Keratinocyte (primary cell): ENCODE measurements at regions not wholly inside any gene's neighbourhood (a gene's known extent, or its start where the extent isn't known, plus 50 kb on each side); places are given as distances from the start of the nearest gene placed in this dataset.

ENCODE experiments used
- DNase-seq: peaks from one replicate; pipeline ENCODE4 v3.0.0-alpha.2; 2011; ENCODE audit warnings: low read depth, missing footprints, low spot score
- FAIRE-seq: peaks from 2 replicates; lab custom pipeline; 2011; peaks lifted over from hg19 to GRCh38; lab: Jason Lieb, UNC
- H2AFZ ChIP-seq: 2 replicates; pipeline ENCODE4 v1.6.0; 2012; ENCODE audit warnings: low read length, control low read depth, inconsistent platforms; ENCODE audit not compliant: control insufficient read depth
- H3K27ac ChIP-seq: 2 replicates; pipeline ENCODE4 v1.5.1; 2011; ENCODE audit warnings: low read length; ENCODE audit not compliant: control insufficient read depth, insufficient read depth
- H3K27me3 ChIP-seq: 3 replicates; pipeline ENCODE4 v1.6.0; 2011; ENCODE audit warnings: low read length; ENCODE audit not compliant: control insufficient read depth, insufficient read depth; ENCODE audit errors: extremely low read depth
- H3K36me3 ChIP-seq, 2 experiments: 2 replicates in 1 of 2; 3 replicates in 1 of 2; pipeline ENCODE4 v1.5.1; 2011; ENCODE audit warnings: low read length in 2 of 2, mild to moderate bottlenecking in 1 of 2; ENCODE audit not compliant: control insufficient read depth in 2 of 2, insufficient read depth in 2 of 2; ENCODE audit errors: extremely low read depth in 1 of 2
- H3K4me1 ChIP-seq: 3 replicates; pipeline ENCODE4 v1.5.1; 2011; ENCODE audit warnings: low read length; ENCODE audit not compliant: control insufficient read depth, insufficient read depth; ENCODE audit errors: extremely low read depth
- H3K4me2 ChIP-seq: 3 replicates; pipeline ENCODE4 v1.6.0; 2011; ENCODE audit warnings: low read depth, low read length; ENCODE audit not compliant: control insufficient read depth, insufficient read depth; ENCODE audit errors: extremely low read depth
- H3K4me3 ChIP-seq, 3 experiments: fragments of 200-600 bp in 1 of 3; sonication (generic) in 1 of 3; 2 replicates in 2 of 3; 3 replicates in 1 of 3; pipeline ENCODE4 v1.5.1; 2011 to 2016; ENCODE audit warnings: low read length in 3 of 3, mild to moderate bottlenecking in 3 of 3, control low read depth in 2 of 3, inconsistent platforms in 1 of 3, low read depth in 1 of 3, mixed read lengths in 1 of 3, mixed run types in 1 of 3, moderate library complexity in 1 of 3; ENCODE audit not compliant: control insufficient read depth in 2 of 3, insufficient read depth in 2 of 3; ENCODE audit errors: extremely low read depth in 1 of 3
- H3K79me2 ChIP-seq: 2 replicates; pipeline ENCODE4 v1.6.0; 2012; ENCODE audit warnings: low read length; ENCODE audit not compliant: control insufficient read depth, insufficient read depth
- H3K9ac ChIP-seq: 3 replicates; pipeline ENCODE4 v1.6.0; 2011; ENCODE audit warnings: low read length; ENCODE audit not compliant: control insufficient read depth, insufficient read depth; ENCODE audit errors: extremely low read depth
- H3K9me1 ChIP-seq: 3 replicates; pipeline ENCODE4 v1.6.0; 2011; ENCODE audit warnings: low read length; ENCODE audit not compliant: control insufficient read depth, insufficient read depth; ENCODE audit errors: extremely low read depth
- H3K9me3 ChIP-seq: 2 replicates; pipeline ENCODE4 v1.5.1; 2012; ENCODE audit warnings: low read depth, low read length; ENCODE audit not compliant: control insufficient read depth
- H4K20me1 ChIP-seq: 3 replicates; pipeline ENCODE4 v1.6.0; 2011; ENCODE audit warnings: low read length; ENCODE audit not compliant: control insufficient read depth, insufficient read depth; ENCODE audit errors: extremely low read depth
- CTCF ChIP-seq, 3 experiments: IDR thresholded peaks in 1 of 3; conservative IDR thresholded peaks in 1 of 3; optimal IDR thresholded peaks in 1 of 3; 2 replicates in 2 of 3; 3 replicates in 1 of 3; pipeline versions ENCODE3 to v1.5.1; 2011; ENCODE audit warnings: low read length in 3 of 3, mild to moderate bottlenecking in 3 of 3, moderate library complexity in 2 of 3, control low read depth in 1 of 3, inconsistent platforms in 1 of 3; ENCODE audit not compliant: insufficient read depth in 2 of 3; ENCODE audit errors: extremely low read depth in 1 of 3
- EZH2 ChIP-seq: IDR thresholded peaks from one replicate; pipeline ENCODE4 v1.6.1; 2012; ENCODE audit warnings: inconsistent platforms, mild to moderate bottlenecking, low read length, moderate library complexity
- dilution Hi-C: fragments of 300-500 bp; cut with MboI; formaldehyde crosslinking; loops from one replicate; pipeline ENCODE4 v1.7.0; 2020; ENCODE audit warnings: low sequenced_read_pairs; ENCODE audit not compliant: extremely low pct_ligation_motif_present

GRCh38 chr7:101702362-101702850, 73.3 kb upstream of the MYL10 start:
- FAIRE-seq (no peak), DNase-seq (peak; percentile 9)
- H3K9me1 ChIP-seq, result no peaks in the 10 kb centered on the region
- no peak overlapping the region for H2AFZ ChIP-seq
- no peaks in the 10 kb centered on the region for H3K36me3 ChIP-seq
- no peaks in the 10 kb centered on the region for H3K79me2 ChIP-seq
- H4K20me1 ChIP-seq, result no peaks in the 10 kb centered on the region
- no peaks in the 10 kb centered on the region for H3K9me3 ChIP-seq
- no peak overlapping the region for H3K4me2 ChIP-seq
- TF ChIP-seq CTCF (optimal IDR thresholded peaks at IDR 0.05 in 1 of 3, IDR thresholded peaks at IDR 0.05 in 1 of 3, conservative IDR thresholded peaks at IDR 0.05 in 1 of 3; ENCODE audit: extremely low read depth in 1 of 3, insufficient read depth in 2 of 3, low read length in 3 of 3), result peak in 1 of 3 experiments; percentile 27
- no peak for TF ChIP-seq EZH2
- H3K27me3 ChIP-seq, result peaks cover 17% of the 10 kb centered on the region
- no peak overlapping the region for H3K27ac ChIP-seq
- no peak overlapping the region for H3K4me3 ChIP-seq
- no peak overlapping the region for H3K9ac ChIP-seq
- dilution Hi-C loops, result no loop called here
- no peaks in the 10 kb centered on the region for H3K4me1 ChIP-seq

GRCh38 chr7:101705331-101705730, 76.2 kb upstream of the MYL10 start:
- H3K27ac ChIP-seq, result no peak overlapping the region
- H3K4me2 ChIP-seq, result no peak overlapping the region
- TF ChIP-seq CTCF (optimal IDR thresholded peaks at IDR 0.05 in 1 of 3, IDR thresholded peaks at IDR 0.05 in 1 of 3, conservative IDR thresholded peaks at IDR 0.05 in 1 of 3; ENCODE audit: extremely low read depth in 1 of 3, insufficient read depth in 2 of 3, low read length in 3 of 3) (no peak), EZH2 (no peak)
- H3K36me3 ChIP-seq, result no peaks in the 10 kb centered on the region
- no peak overlapping the region for H2AFZ ChIP-seq
- H4K20me1 ChIP-seq, result no peaks in the 10 kb centered on the region
- peaks cover 26% of the 10 kb centered on the region for H3K27me3 ChIP-seq
- no peaks in the 10 kb centered on the region for H3K9me3 ChIP-seq
- DNase-seq (peak; percentile 23), FAIRE-seq (no peak)
- no peaks in the 10 kb centered on the region for H3K79me2 ChIP-seq
- H3K4me3 ChIP-seq, result no peak overlapping the region
- no peaks in the 10 kb centered on the region for H3K9me1 ChIP-seq
- dilution Hi-C loops, result no loop called here
- H3K4me1 ChIP-seq, result no peaks in the 10 kb centered on the region
- no peak overlapping the region for H3K9ac ChIP-seq
